GM23338 (cell line): ENCODE measurements at regions not wholly inside any gene's neighbourhood (a gene's known extent, or its start where the extent isn't known, plus 50 kb on each side); places are given as distances from the start of the nearest gene placed in this dataset.

Experiments used
- ATAC-seq: fragments of 200-7000 bp; cut with Tn5 transposase; 3 replicates; pipeline ENCODE4 v1.9.1; 2020
- DNase-seq: peaks from one replicate; pipeline ENCODE4 v3.0.0-alpha.2; 2015; ENCODE audit warnings: low spot score
- H2AFZ ChIP-seq: fragments of 200-600 bp; sonication (generic); 2 replicates; pipeline ENCODE4 v1.8.0; 2016; ENCODE audit warnings: antibody characterized with exemption, mild to moderate bottlenecking, moderate library complexity
- H3F3A ChIP-seq: fragments of 200-600 bp; sonication (generic); replicated peaks from 2 replicates; pipeline ENCODE4 v1.8.0; 2017; ENCODE audit warnings: antibody characterized with exemption, mixed run types, low read depth
- H3K27ac ChIP-seq: fragments of 200-600 bp; sonication (generic); 2 replicates; pipeline ENCODE4 v1.6.1; 2016; ENCODE audit warnings: low read depth
- H3K27me3 ChIP-seq: fragments of 200-600 bp; sonication (generic); 2 replicates; pipeline ENCODE4 v1.8.0; 2016; ENCODE audit warnings: mild to moderate bottlenecking, mixed run types, moderate library complexity; ENCODE audit not compliant: insufficient read depth
- H3K36me3 ChIP-seq: fragments of 200-600 bp; sonication (generic); 2 replicates; pipeline ENCODE4 v1.8.0; 2016; ENCODE audit warnings: mild to moderate bottlenecking; ENCODE audit not compliant: insufficient read depth
- H3K4me1 ChIP-seq: fragments of 200-600 bp; sonication (generic); 2 replicates; pipeline ENCODE4 v1.8.0; 2016; ENCODE audit warnings: mild to moderate bottlenecking, moderate library complexity; ENCODE audit not compliant: insufficient read depth
- H3K4me2 ChIP-seq: fragments of 200-600 bp; sonication (generic); 2 replicates; pipeline ENCODE4 v1.7.1; 2017; ENCODE audit warnings: mixed run types
- H3K4me3 ChIP-seq: fragments of 200-600 bp; sonication (generic); 2 replicates; pipeline ENCODE4 v1.6.1; 2016; ENCODE audit warnings: mixed run types
- H3K79me2 ChIP-seq: fragments of 200-600 bp; sonication (generic); replicated peaks from 2 replicates; pipeline ENCODE4 v1.8.0; 2017; ENCODE audit warnings: mild to moderate bottlenecking; ENCODE audit not compliant: insufficient read depth
- H3K9me2 ChIP-seq: fragments of 200-600 bp; sonication (generic); 2 replicates; pipeline ENCODE4 v1.8.0; 2017; ENCODE audit not compliant: insufficient read depth
- H4K20me1 ChIP-seq: fragments of 200-600 bp; sonication (generic); replicated peaks from 2 replicates; pipeline ENCODE4 v1.8.0; 2017; ENCODE audit warnings: mild to moderate bottlenecking; ENCODE audit not compliant: insufficient read depth
- H3K27ac Mint-ChIP-seq: 2 replicates; pipeline ENCODE4 v1.8.0; 2020; ENCODE audit warnings: inconsistent platforms, mild to moderate bottlenecking, moderate library complexity, mixed read lengths
- H3K27me3 Mint-ChIP-seq: 3 replicates; pipeline ENCODE4 v1.8.0; 2022; ENCODE audit warnings: low read depth, mild to moderate bottlenecking, moderate library complexity, mixed read lengths, inconsistent platforms; ENCODE audit not compliant: insufficient read depth, poor library complexity
- H3K36me3 Mint-ChIP-seq: 3 replicates; pipeline ENCODE4 v1.8.0; 2021; ENCODE audit warnings: low read depth, mild to moderate bottlenecking, inconsistent platforms, moderate library complexity, mixed read lengths
- H3K4me1 Mint-ChIP-seq: 3 replicates; pipeline ENCODE4 v1.8.0; 2020; ENCODE audit warnings: mild to moderate bottlenecking, inconsistent platforms, mixed read lengths
- H3K4me3 Mint-ChIP-seq: 3 replicates; pipeline ENCODE4 v1.8.0; 2021; ENCODE audit warnings: moderate library complexity, mild to moderate bottlenecking, inconsistent platforms, mixed read lengths
- H3K9me3 Mint-ChIP-seq: 3 replicates; pipeline ENCODE4 v1.8.0; 2020; ENCODE audit warnings: moderate library complexity, mild to moderate bottlenecking, inconsistent platforms, mixed read lengths
- CREB1 ChIP-seq: fragments of 250-450 bp; sonication (Bioruptor Pico); IDR thresholded peaks from 2 replicates; pipeline ENCODE4 v1.5.0; 2020; ENCODE audit warnings: low read depth, mild to moderate bottlenecking, moderate library complexity
- CTCF ChIP-seq, 2 experiments: fragments of 200-600 bp in 1 of 2; sonication (generic) in 1 of 2; conservative IDR thresholded peaks; 2 replicates each; pipeline versions ENCODE4 v1.5.1 to v1.6.1; 2016 to 2017; ENCODE audit warnings: antibody characterized with exemption in 2 of 2, low read depth in 2 of 2, mild to moderate bottlenecking in 2 of 2, moderate library complexity in 1 of 2
- EZH2 ChIP-seq: fragments of 200-600 bp; sonication (generic); IDR thresholded peaks from one replicate; pipeline ENCODE4 v1.8.0; 2017; ENCODE audit warnings: antibody characterized with exemption, mild to moderate bottlenecking, low read depth; ENCODE audit not compliant: unreplicated experiment
- EZH2phosphoT487 ChIP-seq: fragments of 200-600 bp; sonication (generic); IDR thresholded peaks from one replicate; pipeline ENCODE4 v1.8.1; 2018; ENCODE audit warnings: antibody characterized with exemption; ENCODE audit not compliant: unreplicated experiment
- JUNB ChIP-seq: IDR thresholded peaks from one replicate; pipeline ENCODE4 v1.6.1; 2016; ENCODE audit warnings: antibody characterized with exemption; ENCODE audit not compliant: unreplicated experiment
- NANOG ChIP-seq: IDR thresholded peaks from 2 replicates; pipeline ENCODE4 v1.6.1; 2016; ENCODE audit warnings: antibody characterized with exemption, borderline replicate concordance
- POLR2AphosphoS5 ChIP-seq: IDR thresholded peaks from 2 replicates; pipeline ENCODE4 v1.6.1; 2016; ENCODE audit warnings: antibody characterized with exemption, low read depth
- REST ChIP-seq: IDR thresholded peaks from one replicate; pipeline ENCODE4 v1.6.1; 2018; ENCODE audit warnings: antibody characterized with exemption; ENCODE audit not compliant: unreplicated experiment
- STAT1 ChIP-seq: IDR thresholded peaks from one replicate; pipeline ENCODE4 v1.6.1; 2016; ENCODE audit warnings: antibody characterized with exemption; ENCODE audit not compliant: unreplicated experiment
- ZNF114 ChIP-seq: fragments of 250-450 bp; sonication (Bioruptor Pico); IDR thresholded peaks from 2 replicates; pipeline ENCODE4 v1.5.0; 2020; ENCODE audit warnings: mild to moderate bottlenecking, moderate library complexity
- ZNF331 ChIP-seq: fragments of 250-450 bp; sonication (Bioruptor Pico); IDR thresholded peaks from 2 replicates; pipeline ENCODE4 v1.5.0; 2020; ENCODE audit warnings: low read depth, mild to moderate bottlenecking, moderate library complexity
- TF ChIP-seq, protein P1 (sequence below): IDR thresholded peaks from 2 replicates; pipeline ENCODE4 v1.6.1; 2016; ENCODE audit warnings: antibody characterized with exemption

DNA sequence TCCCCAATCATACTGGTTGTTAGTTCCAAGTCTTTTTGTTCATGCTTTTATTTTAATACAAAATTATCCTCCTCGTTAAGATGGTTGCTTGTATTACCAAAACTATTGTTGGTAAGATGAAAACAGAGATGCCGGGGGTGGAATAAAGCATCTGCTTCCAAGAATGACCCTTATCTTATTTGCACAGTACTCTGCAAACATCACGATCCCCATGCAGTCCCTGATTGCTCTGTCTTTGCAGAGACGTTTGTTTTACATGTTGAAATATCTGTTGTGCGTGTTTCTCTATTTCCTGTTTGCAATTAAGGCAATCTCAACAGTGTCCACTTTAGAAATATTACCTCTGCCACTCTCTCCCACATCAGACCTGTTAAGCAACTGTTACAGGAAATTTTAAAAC, 141.3 kb upstream of the NCAM2 start:
- H3K9me3 Mint-ChIP-seq = no peaks in the 10 kb centered on the region; the same call in 2 of the 3 replicates
- ATAC-seq = no peak

GRCh38 chr21:20874202-20874601, 124.0 kb upstream of the NCAM2 start:
- H4K20me1 ChIP-seq = no peaks in the 10 kb centered on the region
- H3K36me3 ChIP-seq = no peaks in the 10 kb centered on the region
- no peaks in the 10 kb centered on the region for H3F3A ChIP-seq
- Mint-ChIP-seq H3K27me3 (no peaks in the 10 kb centered on the region), H3K4me1 (no peaks in the 10 kb centered on the region), H3K9me3 (no peaks in the 10 kb centered on the region), H3K27ac (no peak overlapping the region), H3K4me3 (no peak overlapping the region), H3K36me3 (no peaks in the 10 kb centered on the region)
- H3K79me2 ChIP-seq = no peaks in the 10 kb centered on the region
- no peak overlapping the region for H2AFZ ChIP-seq
- no peaks in the 10 kb centered on the region for H3K4me1 ChIP-seq
- no peak overlapping the region for H3K4me3 ChIP-seq
- ATAC-seq (no peak), DNase-seq (no peak)
- no peaks in the 10 kb centered on the region for H3K9me2 ChIP-seq
- H3K27me3 ChIP-seq = no peaks in the 10 kb centered on the region
- no peak overlapping the region for H3K4me2 ChIP-seq
- no peak overlapping the region for H3K27ac ChIP-seq
- TF ChIP-seq JUNB (no peak), ZNF331 (no peak), POLR2AphosphoS5 (no peak), ZNF114 (no peak), EZH2 (no peak), CREB1 (no peak), CTCF (conservative IDR thresholded peaks at IDR 0.05; ENCODE audit: low read depth in 2 of 2) (no peak), STAT1 (no peak), EZH2phosphoT487 (no peak), NANOG (no peak), REST (no peak)
- TF ChIP-seq, protein P1, sequence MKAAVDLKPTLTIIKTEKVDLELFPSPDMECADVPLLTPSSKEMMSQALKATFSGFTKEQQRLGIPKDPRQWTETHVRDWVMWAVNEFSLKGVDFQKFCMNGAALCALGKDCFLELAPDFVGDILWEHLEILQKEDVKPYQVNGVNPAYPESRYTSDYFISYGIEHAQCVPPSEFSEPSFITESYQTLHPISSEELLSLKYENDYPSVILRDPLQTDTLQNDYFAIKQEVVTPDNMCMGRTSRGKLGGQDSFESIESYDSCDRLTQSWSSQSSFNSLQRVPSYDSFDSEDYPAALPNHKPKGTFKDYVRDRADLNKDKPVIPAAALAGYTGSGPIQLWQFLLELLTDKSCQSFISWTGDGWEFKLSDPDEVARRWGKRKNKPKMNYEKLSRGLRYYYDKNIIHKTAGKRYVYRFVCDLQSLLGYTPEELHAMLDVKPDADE = no peak

More for the DNA sequence above, 141.3 kb upstream of the NCAM2 start:
- no peak overlapping the region for H3K4me2 ChIP-seq
- no peaks in the 10 kb centered on the region for H3K36me3 ChIP-seq
- no peak overlapping the region; the same call in 1 of the 2 replicates for H2AFZ ChIP-seq
- no peak overlapping the region for H3K27ac ChIP-seq
- TF ChIP-seq CREB1 (no peak), ZNF114 (no peak), NANOG (no peak)
- TF ChIP-seq, protein P1 = no peak
- Mint-ChIP-seq H3K4me3 (no peak overlapping the region), H3K27me3 (no peaks in the 10 kb centered on the region), H3K27ac (0 out of 2 replicates have a peak overlapping the region, but pooled peaks have one; percentile 34), H3K36me3 (peaks cover 4% of the 10 kb centered on the region; the same call in 2 of the 3 replicates), H3K4me1 (peaks cover 4% of the 10 kb centered on the region; the same call in 2 of the 3 replicates)
- H3K9me2 ChIP-seq = no peaks in the 10 kb centered on the region
- no peaks in the 10 kb centered on the region for H3F3A ChIP-seq
- H3K4me3 ChIP-seq = no peak overlapping the region
- no peak for DNase-seq
- H3K27me3 ChIP-seq = no peaks in the 10 kb centered on the region
- no peaks in the 10 kb centered on the region for H3K79me2 ChIP-seq
- H4K20me1 ChIP-seq = no peaks in the 10 kb centered on the region
- H3K4me1 ChIP-seq = peaks cover 4% of the 10 kb centered on the region; the same call in 1 of the 2 replicates
